OCI-LY3 (cell line): ENCODE measurements at regions not wholly inside any gene's neighbourhood (a gene's known extent, or its start where the extent isn't known, plus 50 kb on each side); places are given as distances from the start of the nearest gene placed in this dataset.
"Not testable (repeated sequence)": the region's sequence is repeated elsewhere in the genome, so short reads cannot be mapped to it uniquely, and the experiment has no call there.

Source experiments
- EZH2phosphoT487 ChIP-seq: fragments of 200-600 bp; shearing (Covaris generic); IDR thresholded peaks from 2 replicates; pipeline ENCODE4 v1.6.1; 2018; ENCODE audit warnings: antibody characterized with exemption, mixed run types, low read depth
- TF ChIP-seq, protein P1 (sequence below): fragments of 200-600, 300-600 bp; sonication (generic); IDR thresholded peaks from 2 replicates; pipeline ENCODE4 v1.5.1; 2014; ENCODE audit warnings: antibody characterized with exemption, low read length, low read depth

GRCh38 chr16:16549710-16550109 is 170.8 kb downstream of the NPIPA7 start:
- TF ChIP-seq, protein P1, sequence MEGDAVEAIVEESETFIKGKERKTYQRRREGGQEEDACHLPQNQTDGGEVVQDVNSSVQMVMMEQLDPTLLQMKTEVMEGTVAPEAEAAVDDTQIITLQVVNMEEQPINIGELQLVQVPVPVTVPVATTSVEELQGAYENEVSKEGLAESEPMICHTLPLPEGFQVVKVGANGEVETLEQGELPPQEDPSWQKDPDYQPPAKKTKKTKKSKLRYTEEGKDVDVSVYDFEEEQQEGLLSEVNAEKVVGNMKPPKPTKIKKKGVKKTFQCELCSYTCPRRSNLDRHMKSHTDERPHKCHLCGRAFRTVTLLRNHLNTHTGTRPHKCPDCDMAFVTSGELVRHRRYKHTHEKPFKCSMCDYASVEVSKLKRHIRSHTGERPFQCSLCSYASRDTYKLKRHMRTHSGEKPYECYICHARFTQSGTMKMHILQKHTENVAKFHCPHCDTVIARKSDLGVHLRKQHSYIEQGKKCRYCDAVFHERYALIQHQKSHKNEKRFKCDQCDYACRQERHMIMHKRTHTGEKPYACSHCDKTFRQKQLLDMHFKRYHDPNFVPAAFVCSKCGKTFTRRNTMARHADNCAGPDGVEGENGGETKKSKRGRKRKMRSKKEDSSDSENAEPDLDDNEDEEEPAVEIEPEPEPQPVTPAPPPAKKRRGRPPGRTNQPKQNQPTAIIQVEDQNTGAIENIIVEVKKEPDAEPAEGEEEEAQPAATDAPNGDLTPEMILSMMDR: not testable (repeated sequence)
- not testable (repeated sequence) for TF ChIP-seq EZH2phosphoT487
